Skeletal muscle satellite cell (primary cell): ENCODE measurements at regions not wholly inside any gene's neighbourhood (a gene's known extent, or its start where the extent isn't known, plus 50 kb on each side); places are given as distances from the start of the nearest gene placed in this dataset.

Experiments
- H3K27me3 ChIP-seq: 2 replicates; pipeline ENCODE4 v1.7.0; 2013; ENCODE audit warnings: low read length; ENCODE audit not compliant: control insufficient read depth, insufficient read depth
- H3K36me3 ChIP-seq: 2 replicates; pipeline ENCODE4 v1.7.0; 2013; ENCODE audit warnings: mild to moderate bottlenecking, control low read depth, low read length; ENCODE audit not compliant: insufficient read depth
- H3K4me1 ChIP-seq: 2 replicates; pipeline ENCODE4 v1.7.0; 2013; ENCODE audit warnings: low read length; ENCODE audit not compliant: control insufficient read depth, insufficient read depth
- H3K4me2 ChIP-seq: 2 replicates; pipeline ENCODE4 v1.7.0; 2013; ENCODE audit warnings: mild to moderate bottlenecking, low read length
- H3K4me3 ChIP-seq: 2 replicates; pipeline ENCODE4 v1.7.0; 2013; ENCODE audit warnings: low read length
- H3K9ac ChIP-seq: 2 replicates; pipeline ENCODE4 v1.7.0; 2013; ENCODE audit warnings: mild to moderate bottlenecking, low read depth, low read length, moderate library complexity
- H3K9me3 ChIP-seq: replicated peaks from 2 replicates; pipeline ENCODE4 v1.7.0; 2013; ENCODE audit warnings: mild to moderate bottlenecking, control low read depth, low read length

DNA sequence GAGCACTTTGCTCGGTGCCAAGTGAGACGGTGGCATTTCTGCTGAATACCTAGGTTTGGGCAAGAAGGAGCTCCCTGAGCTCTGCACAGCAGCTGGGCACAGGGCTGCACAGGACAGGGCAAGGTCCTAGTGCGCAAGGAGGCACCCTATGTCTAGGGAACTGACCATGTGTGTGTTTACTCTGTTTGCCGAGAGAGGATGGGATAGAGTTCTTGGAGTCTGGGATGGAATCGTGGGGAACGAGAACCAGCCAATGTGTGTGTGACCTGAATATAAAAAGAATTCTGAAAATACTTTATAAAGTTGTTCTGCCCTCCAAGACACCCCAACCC, 179.5 kb upstream of the NECTIN1 start:
- Histone ChIP-seq H3K4me1 (no peaks in the 10 kb centered on the region), H3K4me2 (no peak overlapping the region), H3K36me3 (no peaks in the 10 kb centered on the region), H3K4me3 (no peak overlapping the region), H3K9me3 (no peaks in the 10 kb centered on the region), H3K27me3 (peaks cover 47% of the 10 kb centered on the region), H3K9ac (no peak overlapping the region)

DNA sequence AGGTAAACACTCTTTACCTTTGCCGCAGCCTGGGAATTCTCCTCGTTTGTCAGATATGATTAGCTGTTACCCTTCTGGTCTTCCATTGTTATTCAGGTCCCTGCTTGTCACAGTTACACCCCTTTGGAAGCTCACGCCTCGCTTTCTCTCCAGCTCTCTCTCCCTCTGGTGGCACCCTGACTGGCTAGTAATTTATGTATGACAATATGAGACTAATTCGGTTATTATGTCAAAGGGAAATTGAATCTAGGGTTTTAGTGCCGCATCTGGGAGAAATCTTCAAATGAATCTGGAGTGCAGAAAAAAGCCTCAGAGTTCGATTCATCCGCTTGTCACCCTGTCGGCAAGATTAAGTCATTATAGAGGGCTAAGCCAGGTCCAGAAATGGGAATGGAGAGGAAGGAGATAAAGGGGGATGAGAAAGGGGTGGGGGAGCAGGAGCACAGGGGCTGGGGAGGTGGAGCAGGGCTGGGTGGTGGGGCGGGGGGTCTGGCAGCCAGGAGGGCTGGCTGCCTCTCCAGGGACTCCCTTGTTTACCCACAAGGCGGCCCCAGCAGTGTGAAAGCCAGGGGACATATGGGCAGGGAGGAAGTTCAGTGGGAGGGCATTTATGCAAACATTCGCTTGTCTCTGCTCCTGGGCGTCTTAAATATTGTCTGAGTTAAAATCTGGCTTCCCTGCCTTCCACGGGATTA, 179.0 kb upstream of the NECTIN1 start:
- H3K27me3 ChIP-seq, result peaks cover 47% of the 10 kb centered on the region
- H3K9ac ChIP-seq, result no peak overlapping the region
- no peaks in the 10 kb centered on the region for H3K4me1 ChIP-seq
- no peak overlapping the region for H3K4me3 ChIP-seq
- H3K9me3 ChIP-seq, result no peaks in the 10 kb centered on the region
- no peaks in the 10 kb centered on the region for H3K36me3 ChIP-seq
- H3K4me2 ChIP-seq, result no peak overlapping the region

DNA sequence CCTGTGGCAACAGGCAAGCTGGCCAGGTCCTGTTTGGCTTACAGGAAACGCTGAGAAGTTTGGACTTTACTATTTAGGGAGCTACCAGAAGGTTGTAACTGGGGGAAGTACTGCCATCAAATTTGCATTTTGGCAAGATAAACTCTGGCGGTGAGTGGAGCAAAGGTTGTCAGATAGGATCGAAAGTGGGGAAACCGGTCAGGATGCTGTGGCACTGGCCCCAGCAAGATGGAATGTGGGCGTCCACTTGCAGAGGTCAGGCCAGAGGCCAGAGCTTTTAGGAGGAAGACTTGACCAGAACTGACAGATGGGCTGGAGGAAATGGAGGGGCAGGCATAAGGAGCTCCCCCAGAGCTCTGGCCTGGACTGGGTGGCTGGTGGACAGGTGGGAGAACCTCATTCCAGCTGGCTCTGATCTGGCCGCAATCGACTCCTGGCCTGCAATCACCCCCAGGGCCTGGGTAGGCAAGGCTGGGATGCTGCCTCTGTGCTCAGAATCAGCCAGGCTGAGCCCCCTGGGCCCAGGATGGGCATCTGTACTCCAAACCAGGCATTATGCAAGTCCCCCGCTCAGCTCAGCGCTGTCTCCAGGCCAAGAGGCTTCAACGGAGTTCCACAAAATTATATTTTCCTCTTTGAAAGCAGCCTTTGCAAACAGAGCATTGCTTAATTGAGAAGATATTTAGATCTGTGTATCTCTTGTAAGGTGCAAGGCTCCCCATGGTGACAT, 178.3 kb upstream of the NECTIN1 start:
- H3K4me3 ChIP-seq, result no peak overlapping the region
- H3K4me1 ChIP-seq, result no peaks in the 10 kb centered on the region
- no peaks in the 10 kb centered on the region for H3K9me3 ChIP-seq
- H3K27me3 ChIP-seq, result peaks cover 47% of the 10 kb centered on the region
- H3K36me3 ChIP-seq, result no peaks in the 10 kb centered on the region
- H3K4me2 ChIP-seq, result no peak overlapping the region
- H3K9ac ChIP-seq, result no peak overlapping the region

DNA sequence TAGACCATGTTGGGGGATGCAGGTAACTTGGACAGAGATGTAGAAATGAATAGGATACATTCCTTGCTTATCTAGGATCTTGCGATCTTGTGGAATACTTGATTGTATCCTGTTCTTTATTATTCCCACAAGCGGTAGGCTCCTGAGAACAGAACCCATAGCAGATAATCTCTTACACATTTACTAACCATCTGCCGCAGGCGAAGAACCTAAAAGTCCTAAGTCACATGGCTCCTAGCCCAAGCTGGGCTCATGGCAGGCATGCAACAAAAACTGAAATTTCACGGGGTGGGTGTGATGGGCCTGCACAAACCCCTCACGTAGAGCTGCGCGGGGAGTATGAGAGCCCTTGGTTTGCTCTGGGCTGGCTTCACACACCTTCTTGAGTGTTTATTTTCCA, 177.4 kb upstream of the NECTIN1 start:
- Histone ChIP-seq H3K36me3 (no peaks in the 10 kb centered on the region), H3K4me1 (no peaks in the 10 kb centered on the region), H3K9me3 (no peaks in the 10 kb centered on the region), H3K4me2 (no peak overlapping the region), H3K9ac (no peak overlapping the region), H3K4me3 (no peak overlapping the region), H3K27me3 (peaks cover 47% of the 10 kb centered on the region)

DNA sequence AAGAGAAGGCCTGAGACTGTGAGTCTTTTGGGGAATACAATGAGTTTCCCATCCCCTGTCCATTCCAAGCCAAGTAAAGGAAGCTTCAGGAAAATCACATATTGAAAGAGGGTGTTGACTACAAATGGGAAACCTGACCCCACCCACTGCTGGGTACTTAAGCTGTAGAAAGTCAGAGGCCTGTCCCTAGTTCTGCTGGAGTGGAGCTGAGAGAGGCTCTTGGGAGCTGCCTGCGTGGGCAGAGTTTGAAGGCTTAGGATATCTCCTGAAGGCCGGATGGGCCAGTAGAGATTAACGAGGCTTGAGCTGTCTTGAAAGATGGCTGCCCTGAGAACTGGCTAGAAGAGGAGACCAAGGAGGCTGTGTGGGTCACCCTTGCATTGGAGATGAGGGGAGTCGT, 176.2 kb upstream of the NECTIN1 start:
- Histone ChIP-seq H3K4me3 (no peak overlapping the region), H3K27me3 (peaks cover 47% of the 10 kb centered on the region), H3K9ac (no peak overlapping the region), H3K4me1 (no peaks in the 10 kb centered on the region), H3K9me3 (no peaks in the 10 kb centered on the region), H3K36me3 (no peaks in the 10 kb centered on the region), H3K4me2 (no peak overlapping the region)

DNA sequence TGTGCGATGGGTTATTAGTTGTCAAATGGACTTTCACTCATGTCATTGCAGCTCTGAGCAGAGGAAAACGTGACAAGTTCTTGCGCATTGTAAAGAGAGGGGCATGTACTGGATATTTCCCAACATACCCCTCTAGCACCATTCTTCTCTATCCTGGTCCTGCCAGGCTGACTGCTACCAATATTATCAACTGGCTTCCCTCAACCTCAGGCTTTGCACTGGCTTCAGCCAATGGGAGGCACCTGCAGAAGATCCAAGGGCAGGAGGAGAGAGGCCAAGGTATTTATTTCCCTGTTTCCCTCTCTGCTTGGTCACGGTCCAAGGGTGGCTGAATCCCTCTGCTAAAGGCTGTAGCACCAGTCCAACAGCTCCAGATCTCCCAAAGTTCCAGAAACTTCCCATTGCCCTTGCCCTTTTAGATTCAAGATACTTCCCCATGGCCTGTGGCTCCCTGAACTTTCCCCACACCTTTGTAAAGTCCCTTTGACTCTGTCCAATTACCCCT, 175.6 kb upstream of the NECTIN1 start:
- H3K4me1 ChIP-seq, result no peaks in the 10 kb centered on the region
- H3K4me3 ChIP-seq, result no peak overlapping the region
- no peak overlapping the region for H3K4me2 ChIP-seq
- peaks cover 51% of the 10 kb centered on the region for H3K27me3 ChIP-seq
- no peaks in the 10 kb centered on the region for H3K9me3 ChIP-seq
- no peaks in the 10 kb centered on the region for H3K36me3 ChIP-seq
- no peak overlapping the region for H3K9ac ChIP-seq

DNA sequence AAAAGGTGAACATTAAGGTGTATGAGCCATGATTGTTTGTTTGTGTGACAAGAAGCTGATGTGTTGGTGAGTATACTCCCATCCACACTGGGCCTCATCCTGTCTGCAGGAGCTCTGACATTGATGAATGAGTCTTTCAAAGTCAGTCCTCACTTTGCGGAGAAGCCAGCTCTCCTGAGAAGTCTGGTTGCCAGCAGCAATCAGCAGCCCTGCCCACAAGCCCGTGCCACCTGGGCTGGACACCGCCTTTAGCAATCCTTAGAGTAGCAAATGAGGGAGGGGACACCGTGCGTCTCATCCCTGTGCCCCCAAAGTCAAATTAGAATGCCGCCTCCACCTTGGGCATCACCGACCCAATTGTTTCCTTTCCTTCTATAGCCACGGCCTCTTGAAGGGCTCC, 174.8 kb upstream of the NECTIN1 start:
- Histone ChIP-seq H3K9ac (no peak overlapping the region), H3K9me3 (no peaks in the 10 kb centered on the region), H3K27me3 (peaks cover 48% of the 10 kb centered on the region), H3K4me3 (no peak overlapping the region), H3K36me3 (no peaks in the 10 kb centered on the region), H3K4me1 (no peaks in the 10 kb centered on the region), H3K4me2 (no peak overlapping the region)

DNA sequence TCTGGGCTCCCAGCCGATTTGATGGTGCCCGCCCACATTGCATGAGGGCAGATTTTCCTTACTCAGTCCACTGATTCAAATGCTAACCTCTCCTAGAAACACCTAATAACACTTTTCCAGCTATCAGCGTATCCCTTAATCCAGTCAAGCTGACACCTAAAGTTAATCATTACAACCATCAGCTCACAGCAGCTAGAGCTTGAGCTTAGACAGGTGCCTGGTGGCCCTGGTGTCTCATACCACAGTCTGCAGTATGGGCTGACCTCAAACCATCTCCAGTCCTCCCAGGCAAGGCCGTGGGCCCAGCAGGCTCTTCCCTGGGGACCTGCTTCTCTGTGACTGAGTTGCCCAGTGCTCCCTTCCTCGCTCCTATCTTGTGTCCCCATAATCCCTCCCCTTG, 174.4 kb upstream of the NECTIN1 start:
- H3K4me2 ChIP-seq, result no peak overlapping the region
- H3K9ac ChIP-seq, result no peak overlapping the region
- H3K4me1 ChIP-seq, result no peaks in the 10 kb centered on the region

DNA sequence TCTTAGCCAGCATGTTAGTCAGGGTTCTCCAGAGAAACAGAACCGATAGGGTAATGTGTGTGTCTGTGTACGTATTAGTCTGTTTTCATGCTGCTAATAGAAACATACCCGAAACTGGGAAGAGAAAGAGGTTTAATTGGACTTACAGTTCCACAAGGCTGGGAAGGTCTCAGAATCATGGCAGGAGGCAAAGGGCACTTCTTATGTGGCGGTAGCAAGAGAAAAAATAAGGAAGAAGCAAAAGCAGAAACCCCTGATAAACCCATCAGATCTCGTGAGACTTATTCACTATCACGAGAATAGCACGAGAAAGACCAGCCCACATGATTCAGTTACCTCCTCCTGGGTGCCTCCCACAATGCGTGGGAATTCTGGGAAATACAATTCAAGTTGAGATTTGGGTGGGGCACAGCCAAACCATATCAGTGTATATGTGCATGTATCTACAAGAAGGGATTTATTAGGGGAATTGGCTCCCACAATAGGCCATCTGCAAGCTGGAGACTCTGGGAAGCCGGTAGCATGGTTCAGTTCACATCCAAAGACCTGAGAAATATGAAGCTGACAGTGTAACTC, 173.7 kb upstream of the NECTIN1 start:
- H3K27me3 ChIP-seq, result peaks cover 43% of the 10 kb centered on the region

More for the DNA sequence above, 174.4 kb upstream of the NECTIN1 start:
- peaks cover 47% of the 10 kb centered on the region for H3K27me3 ChIP-seq
- no peaks in the 10 kb centered on the region for H3K9me3 ChIP-seq
- H3K4me3 ChIP-seq, result no peak overlapping the region
- no peaks in the 10 kb centered on the region for H3K36me3 ChIP-seq

DNA sequence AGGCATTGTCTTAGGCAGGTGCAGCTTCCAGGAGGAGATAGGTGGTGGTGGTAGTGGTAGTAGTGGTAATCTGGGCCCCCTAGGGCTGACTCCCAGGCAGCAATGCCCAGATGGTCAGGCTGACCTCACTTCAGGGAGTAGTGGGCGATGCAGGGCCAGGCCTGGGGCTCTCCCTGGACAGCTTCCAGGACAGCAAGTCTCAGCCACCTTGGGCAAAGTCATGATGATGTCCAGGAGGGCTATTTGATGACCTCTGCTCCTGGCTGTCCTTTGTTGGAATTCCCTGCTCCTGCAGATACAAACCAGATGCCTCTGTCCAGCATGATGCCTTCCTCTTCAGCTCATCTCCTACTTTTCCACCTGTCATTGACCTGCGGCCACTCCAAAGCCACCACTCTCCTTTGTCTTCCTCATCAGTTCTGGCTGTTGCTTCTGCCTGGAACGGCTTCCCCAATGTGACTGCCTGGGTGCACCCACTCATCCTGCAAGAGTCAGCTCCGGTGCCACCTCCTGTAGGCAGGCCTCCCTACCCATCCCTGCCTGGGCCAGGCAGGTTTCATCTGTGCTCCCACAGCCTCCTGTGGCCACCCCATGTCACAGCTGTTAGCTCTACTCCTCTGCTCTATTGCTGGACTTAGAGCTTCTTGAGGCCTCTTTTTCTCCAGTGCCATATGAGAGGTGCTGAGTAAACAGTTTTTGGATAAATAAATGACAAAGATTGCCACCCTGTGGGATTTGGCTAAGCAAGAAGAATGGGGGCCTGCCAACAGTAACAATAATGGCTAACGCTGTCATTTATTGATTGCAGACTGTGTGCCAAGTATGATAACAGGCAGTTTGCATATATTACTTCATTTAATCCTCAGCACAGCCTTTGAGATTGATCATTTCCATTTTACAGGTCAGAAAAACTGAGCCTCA, 172.9 kb upstream of the NECTIN1 start:
- H3K36me3 ChIP-seq, result no peaks in the 10 kb centered on the region
- no peak overlapping the region for H3K4me3 ChIP-seq
- H3K4me1 ChIP-seq, result no peaks in the 10 kb centered on the region
- H3K4me2 ChIP-seq, result no peak overlapping the region
- no peaks in the 10 kb centered on the region for H3K9me3 ChIP-seq
- no peak overlapping the region for H3K9ac ChIP-seq
- peaks cover 38% of the 10 kb centered on the region for H3K27me3 ChIP-seq

More for the DNA sequence above, 173.7 kb upstream of the NECTIN1 start:
- Histone ChIP-seq H3K9me3 (no peaks in the 10 kb centered on the region), H3K4me2 (no peak overlapping the region), H3K36me3 (no peaks in the 10 kb centered on the region), H3K4me3 (no peak overlapping the region), H3K9ac (no peak overlapping the region), H3K4me1 (no peaks in the 10 kb centered on the region)

DNA sequence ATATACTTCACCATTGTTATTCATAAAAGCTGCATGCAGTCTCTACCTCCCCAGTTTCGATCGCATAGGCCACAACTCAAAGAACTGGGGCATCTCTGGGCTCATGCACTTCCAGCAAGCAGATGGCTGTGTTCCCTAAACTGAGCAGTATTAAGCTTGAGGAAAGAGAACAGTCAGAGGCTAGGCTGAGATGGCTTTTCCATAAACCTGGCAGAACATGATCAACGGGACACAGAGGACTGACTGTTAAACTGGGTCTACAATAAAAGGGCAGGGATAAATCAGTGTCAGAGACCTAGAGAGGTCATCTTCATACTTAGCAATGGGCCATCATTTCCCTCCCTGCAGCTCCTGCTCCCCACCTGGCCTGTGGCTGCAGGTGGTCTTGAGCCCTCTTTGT, 171.0 kb upstream of the NECTIN1 start:
- no peaks in the 10 kb centered on the region for H3K4me1 ChIP-seq
- H3K9me3 ChIP-seq, result no peaks in the 10 kb centered on the region
- no peak overlapping the region for H3K9ac ChIP-seq
- no peak overlapping the region for H3K4me2 ChIP-seq
- H3K36me3 ChIP-seq, result no peaks in the 10 kb centered on the region
- H3K27me3 ChIP-seq, result peaks cover 19% of the 10 kb centered on the region
- H3K4me3 ChIP-seq, result no peak overlapping the region
